ENCODE measurements at regions not wholly inside any gene's neighbourhood (a gene's known extent, or its start where the extent isn't known, plus 50 kb on each side); places are given as distances from the start of the nearest gene placed in this dataset.
A peak's percentile ranks its signal among the peaks of the same experiment; 100 is the strongest.

DNA sequence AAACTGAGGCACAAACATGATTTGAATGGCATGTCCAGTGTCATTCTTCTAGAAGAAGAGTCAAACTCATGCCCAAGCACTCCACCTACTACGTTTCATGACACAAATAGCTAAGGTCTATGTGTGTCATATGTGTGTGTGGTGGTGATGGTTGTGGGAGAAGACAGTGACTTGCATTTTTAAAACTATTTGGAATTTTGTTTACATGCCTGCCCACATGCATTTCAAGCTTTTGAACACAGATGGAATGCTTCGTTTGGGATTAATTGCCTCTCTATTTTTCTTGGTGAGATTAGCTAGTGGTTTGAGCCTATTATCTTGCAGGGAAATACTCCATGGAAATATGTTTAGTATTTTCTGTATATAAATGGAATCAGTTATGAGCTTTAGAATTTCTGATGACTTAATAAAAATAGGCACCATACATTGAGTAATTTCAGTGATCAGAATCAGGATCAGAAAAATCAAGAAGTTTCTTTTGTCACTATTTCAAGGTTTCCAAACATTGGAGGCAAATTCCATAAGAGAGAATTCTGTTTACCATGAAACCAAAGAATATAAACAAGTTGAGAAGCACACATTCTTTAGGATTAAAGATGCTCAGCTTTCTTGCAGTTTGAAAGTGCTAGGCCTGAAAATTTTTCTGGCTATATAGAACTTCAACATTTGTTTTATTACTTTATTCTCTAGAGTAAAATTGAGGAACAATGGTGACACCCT is 260.3 kb upstream of the SEMA6A start:
- TF ChIP-seq, protein P1, sequence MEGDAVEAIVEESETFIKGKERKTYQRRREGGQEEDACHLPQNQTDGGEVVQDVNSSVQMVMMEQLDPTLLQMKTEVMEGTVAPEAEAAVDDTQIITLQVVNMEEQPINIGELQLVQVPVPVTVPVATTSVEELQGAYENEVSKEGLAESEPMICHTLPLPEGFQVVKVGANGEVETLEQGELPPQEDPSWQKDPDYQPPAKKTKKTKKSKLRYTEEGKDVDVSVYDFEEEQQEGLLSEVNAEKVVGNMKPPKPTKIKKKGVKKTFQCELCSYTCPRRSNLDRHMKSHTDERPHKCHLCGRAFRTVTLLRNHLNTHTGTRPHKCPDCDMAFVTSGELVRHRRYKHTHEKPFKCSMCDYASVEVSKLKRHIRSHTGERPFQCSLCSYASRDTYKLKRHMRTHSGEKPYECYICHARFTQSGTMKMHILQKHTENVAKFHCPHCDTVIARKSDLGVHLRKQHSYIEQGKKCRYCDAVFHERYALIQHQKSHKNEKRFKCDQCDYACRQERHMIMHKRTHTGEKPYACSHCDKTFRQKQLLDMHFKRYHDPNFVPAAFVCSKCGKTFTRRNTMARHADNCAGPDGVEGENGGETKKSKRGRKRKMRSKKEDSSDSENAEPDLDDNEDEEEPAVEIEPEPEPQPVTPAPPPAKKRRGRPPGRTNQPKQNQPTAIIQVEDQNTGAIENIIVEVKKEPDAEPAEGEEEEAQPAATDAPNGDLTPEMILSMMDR (IDR thresholded peaks at IDR 0.05; ENCODE audit: insufficient read depth, low read depth, low read length) = no peak
- no peak overlapping the region for H3K4me3 ChIP-seq (ENCODE audit: low read depth, low read length)
- DNase-seq (ENCODE audit: low read depth) = peak; percentile 22

DNA sequence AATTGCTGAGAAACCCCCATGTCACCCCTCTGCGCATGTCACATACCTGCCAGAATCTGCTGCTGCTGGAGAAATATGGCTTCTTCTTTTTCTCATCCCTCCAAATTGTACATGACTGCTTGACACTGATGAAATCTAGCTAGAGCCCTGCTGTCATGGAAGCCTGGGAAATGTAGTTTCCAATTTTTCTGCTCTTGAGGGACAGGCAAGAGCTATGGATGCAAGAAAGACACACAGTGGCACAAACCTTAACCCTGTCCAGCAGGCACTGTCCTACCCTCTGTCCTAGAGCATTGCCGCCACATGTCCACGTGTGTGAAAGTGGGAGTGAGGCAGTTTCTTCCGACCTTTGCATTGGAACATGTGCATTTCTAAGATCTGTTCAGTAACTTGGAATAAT is 255.5 kb upstream of the SEMA6A start:
- DNase-seq (ENCODE audit: low read depth) = no peak
- no peak overlapping the region for H3K4me3 ChIP-seq (ENCODE audit: low read depth, low read length)
- TF ChIP-seq, protein P1 (IDR thresholded peaks at IDR 0.05; ENCODE audit: insufficient read depth, low read depth, low read length) = no peak

DNA sequence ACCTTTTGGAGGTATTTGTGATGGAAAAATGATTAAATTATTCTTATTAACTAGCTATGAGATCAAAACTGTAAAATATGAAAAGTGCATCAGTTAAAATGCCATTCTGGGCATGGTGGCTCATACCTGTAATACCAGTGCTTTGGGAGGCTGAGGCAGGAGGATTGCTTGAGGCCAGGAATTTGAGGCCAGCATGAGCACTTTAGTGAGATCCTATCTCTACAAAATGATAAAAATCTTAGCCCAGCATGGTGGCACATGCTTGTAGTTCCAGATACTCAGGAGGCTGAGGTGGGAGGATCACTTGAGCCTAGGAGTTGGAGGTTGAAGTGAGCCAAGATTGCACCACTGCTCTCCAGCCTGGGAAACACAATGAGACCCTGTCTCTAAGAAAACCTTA is 252.5 kb upstream of the SEMA6A start:
- H3K4me3 ChIP-seq (ENCODE audit: low read depth, low read length) = no peak overlapping the region
- TF ChIP-seq, protein P1 (IDR thresholded peaks at IDR 0.05; ENCODE audit: insufficient read depth, low read depth, low read length) = no peak
- no peak for DNase-seq (ENCODE audit: low read depth)

DNA sequence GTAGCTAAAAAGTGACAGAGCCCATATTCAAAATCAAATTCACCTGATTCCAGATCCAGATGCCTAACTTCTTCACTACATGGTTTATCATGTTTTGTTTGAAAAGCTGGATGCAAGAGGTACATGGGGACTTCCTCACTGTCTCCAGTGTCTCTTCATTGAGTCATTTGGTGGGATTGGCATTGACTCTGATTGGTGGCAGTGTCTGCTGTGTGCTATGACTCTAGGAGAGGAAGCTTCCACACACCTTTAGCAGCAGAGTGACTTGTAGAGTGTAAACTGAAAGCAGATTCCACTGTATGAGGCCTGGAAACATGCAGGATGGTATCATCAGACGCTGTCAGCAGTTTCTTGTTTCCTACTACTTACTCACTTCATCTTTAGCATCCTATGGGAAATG is 250.9 kb upstream of the SEMA6A start:
- no peak for DNase-seq (ENCODE audit: low read depth)
- H3K4me3 ChIP-seq (ENCODE audit: low read depth, low read length) = no peak overlapping the region
- TF ChIP-seq, protein P1 (IDR thresholded peaks at IDR 0.05; ENCODE audit: insufficient read depth, low read depth, low read length) = no peak

DNA sequence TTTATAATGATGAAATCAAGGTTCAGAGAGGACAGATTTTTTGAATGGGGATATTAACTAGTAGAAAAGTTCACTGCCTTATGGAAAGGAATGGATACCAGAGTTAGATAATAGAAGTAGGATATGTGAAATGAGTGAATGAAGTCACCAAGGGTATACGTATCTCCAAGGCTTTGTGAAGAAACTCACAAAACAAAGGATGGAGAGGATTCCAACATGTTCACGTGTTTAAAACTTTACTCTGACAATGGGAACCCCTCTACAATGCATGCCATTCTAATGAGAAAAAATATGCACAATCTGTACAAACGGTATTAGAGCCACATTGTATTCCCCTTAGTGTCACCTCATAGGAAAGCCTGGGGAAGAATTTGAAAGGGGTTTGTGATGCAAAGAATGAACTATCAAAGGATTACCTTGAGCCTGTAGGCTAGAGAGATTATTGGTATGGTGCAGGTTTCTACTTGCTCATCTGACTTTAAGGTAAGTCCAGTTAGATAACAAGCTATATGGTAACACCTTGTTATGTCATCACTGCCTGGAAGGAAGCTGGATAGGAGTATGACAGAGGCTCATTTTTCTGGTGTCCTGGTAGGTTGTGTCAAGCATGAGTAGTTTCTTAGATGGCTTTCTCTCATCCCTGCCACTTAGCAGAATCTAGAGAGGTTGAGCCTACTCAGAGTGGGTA is 250.3 kb upstream of the SEMA6A start:
- H3K4me3 ChIP-seq (ENCODE audit: low read depth, low read length) = no peak overlapping the region
- DNase-seq (ENCODE audit: low read depth) = no peak
- TF ChIP-seq, protein P1 (IDR thresholded peaks at IDR 0.05; ENCODE audit: insufficient read depth, low read depth, low read length) = no peak

DNA sequence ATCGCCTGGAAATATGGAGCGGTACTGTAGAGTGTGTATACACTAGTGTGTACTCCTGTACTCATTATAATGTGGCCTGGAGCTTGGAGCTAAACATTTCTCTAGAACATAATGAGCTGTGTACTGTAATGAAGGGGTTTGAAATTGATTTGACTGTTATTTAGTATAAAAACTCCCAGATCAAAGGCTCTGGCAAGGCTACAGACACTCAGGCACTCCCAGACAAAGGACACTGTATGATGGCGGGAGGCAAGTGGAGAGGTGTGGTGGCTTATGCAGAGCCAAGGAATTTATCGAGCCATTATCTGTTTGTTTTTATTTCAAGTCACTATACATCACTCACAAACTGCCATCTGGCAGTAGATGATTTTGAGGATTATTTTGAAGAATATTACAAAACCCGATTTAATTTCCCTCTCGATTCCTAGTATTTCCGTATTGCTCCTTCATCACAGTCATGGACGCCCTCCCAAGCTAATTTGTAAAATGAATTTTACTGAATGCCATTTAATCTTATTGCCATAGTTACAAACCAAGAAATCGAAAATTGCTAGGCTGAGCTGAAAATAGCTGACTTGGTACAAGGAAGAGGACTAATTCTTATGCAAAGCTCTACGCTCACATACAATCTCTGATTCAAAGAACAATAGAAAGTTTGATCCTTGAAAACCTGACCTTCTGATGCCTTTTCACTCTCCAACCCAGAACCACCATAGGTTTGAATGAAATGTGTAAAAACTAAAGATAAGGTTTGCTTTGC is 240.2 kb upstream of the SEMA6A start:
- no peak overlapping the region for H3K4me3 ChIP-seq (ENCODE audit: low read depth, low read length)
- DNase-seq (ENCODE audit: low read depth) = no peak
- TF ChIP-seq, protein P1 (IDR thresholded peaks at IDR 0.05; ENCODE audit: insufficient read depth, low read depth, low read length) = no peak
